GM18861 (cell line): ENCODE measurements at regions not wholly inside any gene's neighbourhood (a gene's known extent, or its start where the extent isn't known, plus 50 kb on each side); places are given as distances from the start of the nearest gene placed in this dataset.

Source experiments
- ATAC-seq: cut with Tn5 transposase; IDR thresholded peaks from one replicate; pipeline ENCODE4 v1.9.1; 2021; ENCODE audit not compliant: unreplicated experiment

DNA sequence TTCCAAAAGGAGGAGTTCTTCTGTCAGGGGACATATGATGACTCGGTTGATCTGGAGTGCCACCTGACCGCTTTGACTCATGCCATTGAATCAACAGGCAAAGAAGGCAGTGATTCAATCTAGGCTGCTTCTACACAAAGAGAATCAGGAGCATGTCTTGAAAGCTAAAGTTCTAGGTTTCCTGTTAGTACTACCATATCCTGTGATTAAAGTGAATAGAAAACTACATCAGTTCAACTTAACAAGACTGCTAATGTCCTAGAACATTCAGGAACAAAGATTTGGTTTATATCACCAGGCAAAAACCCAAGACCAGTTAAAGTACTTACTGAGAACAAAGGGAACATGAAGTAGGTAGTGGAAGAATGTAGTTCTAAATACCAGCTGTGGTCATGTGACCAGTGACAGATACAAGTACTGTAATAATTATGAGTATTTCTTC is 216.8 kb upstream of the SGK1 start:
- no peak for ATAC-seq

GRCh38 chr6:134533991-134534390 is 216.1 kb upstream of the SGK1 start:
- ATAC-seq = no peak

DNA sequence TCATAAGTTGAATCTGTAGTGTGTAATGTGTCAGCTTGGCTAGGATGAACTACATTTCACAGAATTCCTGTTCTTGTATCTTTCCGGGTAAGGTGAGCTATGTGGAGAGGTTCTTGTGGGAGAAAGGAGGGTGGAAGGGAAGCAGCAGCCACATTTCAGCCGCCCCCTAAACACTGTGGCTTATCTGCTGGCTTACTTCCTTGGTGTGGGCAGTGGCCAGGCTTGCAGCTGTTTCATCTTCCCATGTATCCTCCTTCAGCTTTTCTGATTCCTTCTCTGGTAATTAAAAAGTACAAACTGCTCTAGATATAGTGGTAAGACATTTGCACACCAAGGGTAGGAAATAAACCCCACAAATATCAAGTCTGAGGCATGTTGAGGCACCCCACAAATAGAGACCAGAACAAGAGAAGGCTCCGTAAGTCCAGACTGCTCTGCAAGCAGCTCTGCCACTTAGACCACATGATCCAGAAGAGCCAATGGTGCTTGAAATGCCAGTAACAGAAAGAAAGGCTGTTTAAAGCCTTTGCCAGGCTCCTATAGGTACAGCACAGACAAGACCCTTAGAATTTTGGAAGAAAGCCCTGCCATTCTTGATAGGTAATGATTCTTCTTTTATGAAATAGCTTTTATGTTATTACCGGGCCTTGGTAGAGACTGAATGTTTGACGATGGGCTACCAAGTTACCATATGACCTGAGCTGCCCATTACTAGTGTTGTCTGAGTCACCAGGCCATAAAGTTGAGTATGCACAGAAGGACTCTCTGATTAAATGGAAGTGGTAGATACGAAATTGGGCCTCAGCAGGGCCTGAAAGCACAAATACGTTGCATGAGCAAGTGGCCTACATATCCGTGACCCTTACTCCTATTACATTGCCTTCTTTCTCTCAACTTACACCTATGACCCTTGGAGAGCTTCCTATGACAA is 215.0 kb upstream of the SGK1 start:
- no peak for ATAC-seq

- no peak for ATAC-seq
Measured at GRCh38 chr6:134531611-134532010, 213.7 kb upstream of the SGK1 start.

- ATAC-seq = no peak
Measured at GRCh38 chr6:134531188-134531551, 213.3 kb upstream of the SGK1 start.

DNA sequence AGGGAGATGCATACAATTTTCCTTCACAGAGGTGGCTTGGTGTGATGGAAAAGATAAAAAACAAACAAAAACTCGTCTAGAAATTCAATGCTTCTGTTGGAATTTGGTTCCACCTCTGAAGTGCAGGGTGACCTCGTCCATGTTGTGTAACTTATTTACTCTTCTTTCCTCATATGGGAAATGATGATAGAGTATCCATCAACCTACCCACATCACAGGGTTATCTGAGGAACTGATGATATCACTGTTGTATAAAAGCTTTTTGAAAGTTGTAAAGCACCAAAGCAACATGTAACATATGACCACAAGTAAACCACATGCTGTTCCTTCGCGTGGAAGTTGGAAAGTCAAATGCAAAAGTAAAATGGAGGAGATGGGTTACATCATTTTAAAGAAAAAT is 212.0 kb upstream of the SGK1 start:
- no peak for ATAC-seq

DNA sequence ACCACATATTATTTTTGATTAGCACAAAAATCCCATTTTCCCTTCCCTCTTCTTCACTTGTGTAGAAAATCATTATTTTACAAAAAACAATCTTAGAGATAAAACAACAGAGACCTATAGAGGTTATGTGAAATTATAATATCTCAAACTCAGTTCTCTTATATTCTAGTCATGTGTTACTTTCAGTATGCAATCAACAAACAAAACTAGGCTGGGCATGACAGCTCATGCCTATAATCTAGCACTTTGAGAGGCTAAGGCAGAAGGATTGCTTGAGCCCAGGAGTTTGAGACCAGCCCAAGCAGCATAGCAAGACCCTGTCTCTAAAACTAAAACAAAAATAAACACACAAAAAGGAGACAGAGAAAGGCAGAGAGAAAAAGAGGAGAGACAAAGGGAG is 211.4 kb upstream of the SGK1 start:
- no peak for ATAC-seq

- no peak for ATAC-seq
Measured at GRCh38 chr6:134527108-134527787, 209.3 kb upstream of the SGK1 start.

DNA sequence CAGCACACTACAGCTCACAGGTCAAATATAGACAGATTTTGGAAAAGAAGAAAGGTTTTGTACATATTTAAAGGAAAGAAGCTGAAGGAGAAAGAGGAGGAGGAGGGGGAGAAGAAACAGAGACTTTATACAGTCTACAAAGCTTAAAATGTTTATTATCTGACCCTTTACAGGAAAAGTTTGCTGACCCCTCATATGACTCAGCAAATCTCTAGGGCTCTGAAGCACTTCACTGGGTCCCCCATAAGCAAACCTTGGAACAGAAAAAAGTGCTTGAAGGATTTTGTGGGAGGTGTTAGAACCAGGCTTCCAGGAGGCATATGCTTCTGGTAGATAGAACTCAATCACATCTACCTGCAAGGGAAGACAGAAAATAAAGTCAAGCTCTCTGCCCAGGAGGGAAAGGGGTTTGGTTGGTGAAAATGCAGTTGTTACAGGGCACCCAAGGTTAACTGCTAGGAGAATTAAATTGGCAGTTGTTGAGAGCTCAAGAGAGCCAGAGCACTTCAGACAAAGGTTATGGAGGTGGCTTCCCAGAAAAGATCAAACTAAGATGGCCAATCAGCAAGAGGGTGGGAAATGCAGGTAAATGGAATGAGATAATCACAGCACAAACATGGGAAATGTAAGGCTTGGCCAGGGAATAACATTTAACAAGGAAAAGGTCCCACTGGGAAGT is 207.4 kb upstream of the SGK1 start:
- ATAC-seq = no peak

GRCh38 chr6:134523903-134524650 is 206.2 kb upstream of the SGK1 start:
- ATAC-seq = no peak

GRCh38 chr6:134523051-134523450 is 205.1 kb upstream of the SGK1 start:
- ATAC-seq = no peak

DNA sequence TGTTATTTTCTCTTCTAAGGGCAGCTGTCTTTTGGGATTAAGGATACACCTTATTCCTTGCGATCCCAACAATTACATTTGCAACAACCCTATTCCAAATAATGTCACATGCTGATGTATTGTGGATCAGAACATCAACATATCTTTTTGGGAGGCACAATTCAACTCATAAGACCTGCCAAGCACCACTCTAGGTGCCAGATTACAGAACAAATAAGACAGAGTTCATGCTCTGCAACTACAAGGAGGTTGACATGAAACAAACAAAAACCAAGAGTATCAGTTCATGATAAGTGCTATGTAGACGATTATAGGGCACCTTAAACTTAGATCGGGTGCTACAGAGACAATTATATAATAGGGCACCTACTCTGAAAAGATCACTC is 203.2 kb upstream of the SGK1 start:
- no peak for ATAC-seq

GRCh38 chr6:134520181-134521115 is 202.5 kb upstream of the SGK1 start:
- no peak for ATAC-seq

DNA sequence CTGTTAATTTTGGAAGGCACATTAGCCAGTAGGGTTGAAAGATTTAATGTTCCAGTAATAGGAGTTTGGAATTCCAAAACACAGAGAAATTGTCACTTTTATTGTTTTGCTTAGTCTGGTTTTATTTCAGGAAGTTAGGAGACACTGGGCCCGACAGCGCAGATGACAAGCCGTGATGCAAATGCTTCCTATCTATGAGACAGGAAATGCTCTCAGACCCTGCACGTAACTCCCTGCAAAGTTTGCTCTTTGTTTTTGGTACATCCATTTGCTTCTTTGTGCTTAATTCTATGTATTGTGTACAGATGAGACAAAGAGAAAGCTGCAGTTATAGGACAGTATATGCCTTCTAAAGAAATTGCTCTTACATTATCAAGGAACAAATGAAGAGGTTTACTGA is 201.6 kb upstream of the SGK1 start:
- ATAC-seq = no peak

- no peak for ATAC-seq
Measured at GRCh38 chr6:134517868-134518267, 200.0 kb upstream of the SGK1 start.

GRCh38 chr6:134517145-134517658 is 199.3 kb upstream of the SGK1 start:
- ATAC-seq = no peak

DNA sequence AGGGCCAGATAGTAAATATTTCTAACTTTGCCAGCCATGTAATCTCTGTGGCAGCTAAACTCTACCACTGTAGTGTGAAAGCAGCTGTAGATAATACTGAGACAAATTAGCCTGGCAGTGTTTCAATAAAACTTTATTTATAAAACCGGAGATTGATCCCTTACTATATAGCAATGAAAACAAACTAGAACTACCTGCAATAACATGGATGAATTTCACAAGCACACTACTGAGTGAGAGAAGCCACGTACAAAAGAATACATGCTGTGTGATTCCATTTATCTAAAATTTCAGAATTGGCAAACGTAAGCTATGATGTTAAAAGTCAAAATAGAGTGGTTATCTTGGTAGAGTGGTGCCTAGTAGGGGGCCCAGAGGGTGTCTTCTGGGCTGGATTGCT is 198.7 kb upstream of the SGK1 start:
- no peak for ATAC-seq

DNA sequence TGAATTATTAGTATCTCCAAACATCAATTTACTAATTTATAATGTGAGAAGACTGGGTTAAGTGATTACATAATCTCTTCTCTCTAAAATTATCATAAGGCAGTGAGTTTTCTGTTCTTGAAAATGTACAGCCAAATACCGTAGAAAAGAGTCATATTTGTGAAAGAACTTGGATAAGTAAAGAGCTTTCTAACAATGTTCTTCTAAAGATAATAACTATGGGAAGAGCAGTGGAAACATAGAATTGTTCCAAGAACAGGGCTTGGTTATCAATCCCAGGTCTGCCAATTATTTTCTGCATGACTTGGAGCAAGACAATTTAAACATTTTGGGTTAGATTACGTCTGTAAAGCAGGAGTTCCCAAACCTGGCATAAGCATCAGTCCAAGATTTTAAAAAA is 198.1 kb upstream of the SGK1 start:
- no peak for ATAC-seq

DNA sequence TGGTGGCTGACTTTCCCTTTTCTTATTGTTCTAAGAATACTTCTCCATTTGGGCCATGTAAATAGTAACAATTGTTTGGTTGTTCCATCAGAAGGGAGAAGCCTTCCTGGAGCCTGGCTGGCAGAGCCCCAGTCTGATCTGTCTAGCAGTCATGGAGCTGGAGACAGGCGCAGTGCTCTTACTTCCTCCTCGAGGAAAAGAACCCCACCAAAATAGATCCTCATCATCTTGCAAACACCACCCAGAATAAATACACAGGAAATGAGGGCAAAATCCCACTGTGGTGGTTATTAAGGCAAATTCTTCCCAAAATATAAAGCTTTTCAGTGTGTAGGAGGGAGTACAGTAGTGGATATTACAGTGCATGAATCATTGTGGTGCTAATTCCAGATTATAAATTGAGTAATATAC is 195.1 kb upstream of the SGK1 start:
- no peak for ATAC-seq
